ENCODE measurements at regions not wholly inside any gene's neighbourhood (a gene's known extent, or its start where the extent isn't known, plus 50 kb on each side); places are given as distances from the start of the nearest gene placed in this dataset.
"Not testable (repeated sequence)": the region's sequence is repeated elsewhere in the genome, so short reads cannot be mapped to it uniquely, and the experiment has no call there.

- DNase-seq (ENCODE audit: low read depth), result peak; percentile 53
Measured at GRCh38 chr2:149860276-149860921, 272.8 kb upstream of the MMADHC start.

GRCh38 chr2:149858901-149859634, 271.5 kb upstream of the MMADHC start:
- no peak for DNase-seq (ENCODE audit: low read depth)

- no peak for DNase-seq (ENCODE audit: low read depth)
Measured at GRCh38 chr2:149858216-149858615, 270.6 kb upstream of the MMADHC start.

- no peak for DNase-seq (ENCODE audit: low read depth)
Measured at GRCh38 chr2:149857344-149857743, 269.8 kb upstream of the MMADHC start.

GRCh38 chr2:149855859-149856258, 268.3 kb upstream of the MMADHC start:
- not testable (repeated sequence) for DNase-seq (ENCODE audit: low read depth)

GRCh38 chr2:149849591-149849990, 262.0 kb upstream of the MMADHC start:
- no peak for DNase-seq (ENCODE audit: low read depth)

- DNase-seq (ENCODE audit: low read depth), result no peak
Measured at GRCh38 chr2:149849136-149849535, 261.6 kb upstream of the MMADHC start.

GRCh38 chr2:149841396-149841795, 253.8 kb upstream of the MMADHC start:
- DNase-seq (ENCODE audit: low read depth), result no peak

GRCh38 chr2:149832324-149832723, 244.7 kb upstream of the MMADHC start:
- no peak for DNase-seq (ENCODE audit: low read depth)

- DNase-seq (ENCODE audit: low read depth), result no peak
Measured at GRCh38 chr2:149828520-149829210, 241.1 kb upstream of the MMADHC start.

GRCh38 chr2:149827585-149828126, 240.1 kb upstream of the MMADHC start:
- DNase-seq (ENCODE audit: low read depth), result no peak

GRCh38 chr2:149826471-149827125, 239.0 kb upstream of the MMADHC start:
- no peak for DNase-seq (ENCODE audit: low read depth)

GRCh38 chr2:149825473-149825872, 237.9 kb upstream of the MMADHC start:
- DNase-seq (ENCODE audit: low read depth), result no peak

GRCh38 chr2:149824136-149824535, 236.6 kb upstream of the MMADHC start:
- no peak for DNase-seq (ENCODE audit: low read depth)

GRCh38 chr2:149819356-149819957, 231.9 kb upstream of the MMADHC start:
- no peak for DNase-seq (ENCODE audit: low read depth)

- no peak for DNase-seq (ENCODE audit: low read depth)
Measured at GRCh38 chr2:149816756-149817551, 229.4 kb upstream of the MMADHC start.

GRCh38 chr2:149815941-149816340, 228.4 kb upstream of the MMADHC start:
- no peak for DNase-seq (ENCODE audit: low read depth)

- no peak for DNase-seq (ENCODE audit: low read depth)
Measured at GRCh38 chr2:149814901-149815300, 227.3 kb upstream of the MMADHC start.

- no peak for DNase-seq (ENCODE audit: low read depth)
Measured at GRCh38 chr2:149814049-149814448, 226.5 kb upstream of the MMADHC start.

- no peak for DNase-seq (ENCODE audit: low read depth)
Measured at GRCh38 chr2:149808556-149808955, 221.0 kb upstream of the MMADHC start.

- DNase-seq (ENCODE audit: low read depth), result no peak
Measured at GRCh38 chr2:149806651-149807050, 219.1 kb upstream of the MMADHC start.
